ENCODE measurements at regions not wholly inside any gene's neighbourhood (a gene's known extent, or its start where the extent isn't known, plus 50 kb on each side); places are given as distances from the start of the nearest gene placed in this dataset.

DNA sequence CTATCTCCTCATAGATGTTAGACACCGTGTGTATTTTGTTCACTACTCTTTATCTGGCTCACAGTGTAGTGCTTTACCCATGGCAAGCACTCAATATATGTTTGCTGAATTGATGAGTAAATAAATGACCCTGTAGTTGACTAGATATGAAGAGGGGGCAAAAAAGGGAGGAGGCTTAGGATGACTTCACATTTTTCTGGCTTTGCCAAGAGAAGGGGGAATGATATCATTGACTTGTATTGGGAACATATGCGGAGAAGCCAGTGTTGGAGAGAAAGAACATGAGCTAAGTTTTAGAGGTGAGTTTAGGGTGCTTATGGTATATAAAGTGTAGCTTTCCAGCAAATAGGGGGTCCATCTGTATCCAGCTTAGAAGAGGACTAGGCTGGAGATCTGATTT is 145.5 kb downstream of the TENT5C start:
- ChIA-PET POLR2A (no interaction called here), CTCF (interaction anchor here (1.0 to 9.3 kb wide), 6 partner anchors 11 to 623 kb away, joined by 3 to 154 read pairs (median 22); no protein-coding TSS in a partner anchor)
- Histone ChIP-seq H3K36me3 (ENCODE audit: control insufficient read depth in 2 of 2, insufficient read depth in 1 of 2, low read length in 2 of 2) (no peaks in the 10 kb centered on the region), H3K9me3 (ENCODE audit: control insufficient read depth, insufficient read depth, low read depth, low read length) (no peaks in the 10 kb centered on the region), H3K4me1 (ENCODE audit: control insufficient read depth, insufficient read depth, low read length) (no peaks in the 10 kb centered on the region), H3K4me3 (ENCODE audit: low read depth, low read length) (no peak overlapping the region), H3K27ac (ENCODE audit: extremely low read depth, low read depth, low read length) (no peak overlapping the region)
- TF ChIP-seq ZNF394 (tag by site-specific recombination; IDR thresholded peaks at IDR 0.05; ENCODE audit: borderline replicate concordance) (no peak), ZNF341 (tag by site-specific recombination; IDR thresholded peaks at IDR 0.05; ENCODE audit: low read depth) (no peak), ZNF610 (tag by site-specific recombination; IDR thresholded peaks at IDR 0.05; ENCODE audit: borderline replicate concordance) (no peak), ZNF776 (tag by site-specific recombination; IDR thresholded peaks at IDR 0.05; ENCODE audit: borderline replicate concordance) (no peak), RBAK (tag by site-specific recombination; IDR thresholded peaks at IDR 0.05) (no peak), ZNF707 (tag by site-specific recombination; IDR thresholded peaks at IDR 0.05) (no peak), ZNF121 (tag by site-specific recombination; IDR thresholded peaks at IDR 0.05) (no peak)
- TF ChIP-seq, protein P1, sequence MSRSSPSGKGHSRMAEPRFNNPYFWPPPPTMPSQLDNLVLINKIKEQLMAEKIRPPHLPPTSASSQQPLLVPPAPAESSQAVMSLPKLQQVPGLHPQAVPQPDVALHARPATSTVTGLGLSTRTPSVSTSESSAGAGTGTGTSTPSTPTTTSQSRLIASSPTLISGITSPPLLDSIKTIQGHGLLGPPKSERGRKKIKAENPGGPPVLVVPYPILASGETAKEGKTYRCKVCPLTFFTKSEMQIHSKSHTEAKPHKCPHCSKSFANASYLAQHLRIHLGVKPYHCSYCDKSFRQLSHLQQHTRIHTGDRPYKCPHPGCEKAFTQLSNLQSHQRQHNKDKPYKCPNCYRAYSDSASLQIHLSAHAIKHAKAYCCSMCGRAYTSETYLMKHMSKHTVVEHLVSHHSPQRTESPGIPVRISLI (tag by site-specific recombination; IDR thresholded peaks at IDR 0.05): no peak

DNA sequence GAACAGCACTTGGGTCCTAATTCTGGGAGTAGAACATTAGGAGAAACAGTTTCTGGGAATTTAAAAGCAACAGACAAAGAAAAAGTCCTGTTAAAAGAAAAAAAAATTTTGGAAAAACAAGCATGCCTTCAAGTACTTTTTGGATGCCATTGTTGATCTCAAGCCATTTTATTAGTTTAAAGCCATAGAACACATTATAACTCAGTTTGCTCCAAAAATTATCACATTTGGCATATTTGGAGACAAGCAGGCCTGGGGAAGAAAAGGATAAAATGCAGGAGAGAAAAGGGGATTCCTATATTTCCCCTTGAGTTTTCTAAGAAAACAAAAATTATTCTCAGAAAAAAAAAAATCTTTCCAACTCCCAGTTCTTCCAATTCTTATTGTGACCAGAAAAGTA is 146.8 kb downstream of the TENT5C start:
- CTCF ChIA-PET: interaction anchor here (0.6 to 9.3 kb wide), 12 partner anchors 9 to 1080 kb away, joined by 3 to 154 read pairs (median 5); no protein-coding TSS in a partner anchor
- H3K4me1 ChIP-seq (ENCODE audit: control insufficient read depth, insufficient read depth, low read length): no peaks in the 10 kb centered on the region
- H3K36me3 ChIP-seq (ENCODE audit: control insufficient read depth in 2 of 2, insufficient read depth in 1 of 2, low read length in 2 of 2): no peaks in the 10 kb centered on the region
- TF ChIP-seq ZNF747 (tag by site-specific recombination; IDR thresholded peaks at IDR 0.05) (no peak), ZNF335 (tag by site-specific recombination; conservative IDR thresholded peaks at IDR 0.05) (no peak), KLF7 (tag by site-specific recombination; IDR thresholded peaks at IDR 0.05; ENCODE audit: borderline replicate concordance) (no peak), ZBTB1 (tag by site-specific recombination; IDR thresholded peaks at IDR 0.05) (no peak), OSR2 (tag by site-specific recombination; IDR thresholded peaks at IDR 0.05) (no peak), ZNF561 (tag by site-specific recombination; IDR thresholded peaks at IDR 0.05; ENCODE audit: borderline replicate concordance) (no peak)
- TF ChIP-seq, protein P2, sequence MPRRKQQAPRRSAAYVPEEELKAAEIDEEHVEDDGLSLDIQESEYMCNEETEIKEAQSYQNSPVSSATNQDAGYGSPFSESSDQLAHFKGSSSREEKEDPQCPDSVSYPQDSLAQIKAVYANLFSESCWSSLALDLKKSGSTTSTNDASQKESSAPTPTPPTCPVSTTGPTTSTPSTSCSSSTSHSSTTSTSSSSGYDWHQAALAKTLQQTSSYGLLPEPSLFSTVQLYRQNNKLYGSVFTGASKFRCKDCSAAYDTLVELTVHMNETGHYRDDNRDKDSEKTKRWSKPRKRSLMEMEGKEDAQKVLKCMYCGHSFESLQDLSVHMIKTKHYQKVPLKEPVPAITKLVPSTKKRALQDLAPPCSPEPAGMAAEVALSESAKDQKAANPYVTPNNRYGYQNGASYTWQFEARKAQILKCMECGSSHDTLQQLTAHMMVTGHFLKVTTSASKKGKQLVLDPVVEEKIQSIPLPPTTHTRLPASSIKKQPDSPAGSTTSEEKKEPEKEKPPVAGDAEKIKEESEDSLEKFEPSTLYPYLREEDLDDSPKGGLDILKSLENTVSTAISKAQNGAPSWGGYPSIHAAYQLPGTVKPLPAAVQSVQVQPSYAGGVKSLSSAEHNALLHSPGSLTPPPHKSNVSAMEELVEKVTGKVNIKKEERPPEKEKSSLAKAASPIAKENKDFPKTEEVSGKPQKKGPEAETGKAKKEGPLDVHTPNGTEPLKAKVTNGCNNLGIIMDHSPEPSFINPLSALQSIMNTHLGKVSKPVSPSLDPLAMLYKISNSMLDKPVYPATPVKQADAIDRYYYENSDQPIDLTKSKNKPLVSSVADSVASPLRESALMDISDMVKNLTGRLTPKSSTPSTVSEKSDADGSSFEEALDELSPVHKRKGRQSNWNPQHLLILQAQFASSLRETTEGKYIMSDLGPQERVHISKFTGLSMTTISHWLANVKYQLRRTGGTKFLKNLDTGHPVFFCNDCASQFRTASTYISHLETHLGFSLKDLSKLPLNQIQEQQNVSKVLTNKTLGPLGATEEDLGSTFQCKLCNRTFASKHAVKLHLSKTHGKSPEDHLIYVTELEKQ (tag by site-specific recombination; IDR thresholded peaks at IDR 0.05; ENCODE audit: borderline replicate concordance): no peak
- POLR2A ChIA-PET: no interaction called here
- no peak overlapping the region for H3K27ac ChIP-seq (ENCODE audit: extremely low read depth, low read depth, low read length)
- H3K4me3 ChIP-seq (ENCODE audit: low read depth, low read length): no peak overlapping the region
- H3K9me3 ChIP-seq (ENCODE audit: control insufficient read depth, insufficient read depth, low read depth, low read length): no peaks in the 10 kb centered on the region

DNA sequence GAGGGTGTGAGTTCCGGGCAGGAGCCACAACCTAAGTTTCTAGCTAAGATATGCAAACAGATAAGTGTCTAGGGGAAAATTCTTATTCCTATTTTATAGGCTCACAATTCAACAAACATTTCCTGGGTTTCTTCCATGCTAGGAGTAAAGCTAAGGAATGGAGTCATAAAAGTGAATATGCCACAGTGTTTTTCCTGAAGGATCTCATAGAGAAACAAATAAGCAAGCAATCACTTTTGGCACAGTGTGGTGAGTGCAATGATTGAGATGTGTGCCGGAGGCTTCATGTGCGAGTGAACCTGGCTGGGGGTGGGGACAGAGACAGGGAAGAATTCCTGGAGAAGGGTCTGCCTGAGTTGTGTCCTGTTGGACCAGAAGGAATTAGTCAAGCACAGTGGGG is 147.4 kb downstream of the TENT5C start:
- Histone ChIP-seq H3K36me3 (ENCODE audit: control insufficient read depth in 2 of 2, insufficient read depth in 1 of 2, low read length in 2 of 2) (no peaks in the 10 kb centered on the region), H3K4me1 (ENCODE audit: control insufficient read depth, insufficient read depth, low read length) (peaks cover 2% of the 10 kb centered on the region; the same call in 1 of the 2 replicates), H3K27ac (ENCODE audit: extremely low read depth, low read depth, low read length) (no peak overlapping the region), H3K4me3 (ENCODE audit: low read depth, low read length) (no peak overlapping the region), H3K9me3 (ENCODE audit: control insufficient read depth, insufficient read depth, low read depth, low read length) (no peaks in the 10 kb centered on the region)
- TF ChIP-seq BCL11B (tag by site-specific recombination; IDR thresholded peaks at IDR 0.05; ENCODE audit: low read depth): no peak
- TF ChIP-seq ZNF175 (tag by site-specific recombination; IDR thresholded peaks at IDR 0.05): no peak
- ChIA-PET POLR2A (no interaction called here), CTCF (interaction anchor here (0.6 to 9.3 kb wide), 34 partner anchors 8 to 1342 kb away, joined by 3 to 154 read pairs (median 4); partner anchors contain the start of gene TENT5C)

All from HEK293 (cell line).